ENCODE measurements at regions not wholly inside any gene's neighbourhood (a gene's known extent, or its start where the extent isn't known, plus 50 kb on each side); places are given as distances from the start of the nearest gene placed in this dataset.

DNA sequence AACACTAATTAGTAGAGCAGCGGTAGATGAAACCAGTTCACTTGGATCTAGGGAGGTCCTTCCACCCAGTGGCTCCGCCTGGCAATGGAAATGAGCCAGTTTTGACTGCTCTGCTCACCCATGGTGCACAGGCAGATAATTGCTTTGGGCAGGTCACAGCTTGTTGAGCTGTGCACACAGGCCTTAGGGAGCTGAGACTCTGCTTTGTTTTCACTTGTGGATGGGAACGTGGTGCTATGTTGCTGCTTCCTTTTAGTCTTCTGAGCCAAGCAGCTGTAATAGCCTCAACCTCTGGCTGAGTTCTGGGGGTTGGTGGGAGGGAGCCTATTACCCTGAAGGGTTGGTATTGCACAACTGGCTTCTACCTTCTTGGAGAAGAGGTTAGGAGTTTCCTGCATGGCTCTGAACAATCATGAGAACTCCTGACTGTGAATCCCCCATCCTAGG, 262.3 kb upstream of the MTNR1B start (continued):
- no peak for TF ChIP-seq ESRRA (IDR thresholded peaks at IDR 0.05; ENCODE audit: borderline replicate concordance, low read length)
- no peak for TF ChIP-seq HOXB5 (CRISPR knock-in tag; IDR thresholded peaks at IDR 0.05)
- no peak for TF ChIP-seq ZC3H11A (IDR thresholded peaks at IDR 0.05)

GRCh38 chr11:92707665-92708064, 261.8 kb upstream of the MTNR1B start:
- no peak for ATAC-seq
- H3K9me3 ChIP-seq, result no peaks in the 10 kb centered on the region
- 7% methylated on average over 1 of the region's 1 CpG for WGBS (ENCODE audit: missing lambda C conversion rate)
- ChIA-PET POLR2A (no interaction called here), CTCF (no interaction called here)
- TF ChIP-seq RFX5 (IDR thresholded peaks at IDR 0.05) (no peak), SREBF2 (IDR thresholded peaks at IDR 0.05) (no peak), MAFK (IDR thresholded peaks at IDR 0.05; ENCODE audit: partially characterized antibody) (no peak), PBX3 (IDR thresholded peaks at IDR 0.05) (no peak), CEBPB (IDR thresholded peaks at IDR 0.05) (no peak), ESRRA (IDR thresholded peaks at IDR 0.05; ENCODE audit: borderline replicate concordance, low read length) (no peak), RCOR1 (IDR thresholded peaks at IDR 0.05; ENCODE audit: low read depth, low read length) (no peak), POLR2A (IDR thresholded peaks at IDR 0.05; ENCODE audit: low read length) (no peak), ZSCAN20 (CRISPR knock-in tag; IDR thresholded peaks at IDR 0.05) (no peak), ATOH8 (CRISPR knock-in tag; IDR thresholded peaks at IDR 0.05; ENCODE audit: low read depth) (no peak), BHLHE40 (IDR thresholded peaks at IDR 0.05; ENCODE audit: low read depth, low read length) (no peak), KDM1A (IDR thresholded peaks at IDR 0.05; ENCODE audit: low read depth) (no peak), NPAS2 (CRISPR knock-in tag; IDR thresholded peaks at IDR 0.05; ENCODE audit: borderline replicate concordance) (no peak)
- TF ChIP-seq, protein P1, sequence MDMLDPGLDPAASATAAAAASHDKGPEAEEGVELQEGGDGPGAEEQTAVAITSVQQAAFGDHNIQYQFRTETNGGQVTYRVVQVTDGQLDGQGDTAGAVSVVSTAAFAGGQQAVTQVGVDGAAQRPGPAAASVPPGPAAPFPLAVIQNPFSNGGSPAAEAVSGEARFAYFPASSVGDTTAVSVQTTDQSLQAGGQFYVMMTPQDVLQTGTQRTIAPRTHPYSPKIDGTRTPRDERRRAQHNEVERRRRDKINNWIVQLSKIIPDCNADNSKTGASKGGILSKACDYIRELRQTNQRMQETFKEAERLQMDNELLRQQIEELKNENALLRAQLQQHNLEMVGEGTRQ (IDR thresholded peaks at IDR 0.05), result no peak
- no peaks in the 10 kb centered on the region for H3K4me1 ChIP-seq
- H3K4me3 ChIP-seq, result no peak overlapping the region
- FAIRE-seq, result no peak
- H3K4me2 ChIP-seq, result no peak overlapping the region
- DNase-seq (ENCODE audit: low read depth in 1 of 2, low spot score in 1 of 2), result no peak
- no peak overlapping the region for H3K27ac ChIP-seq

DNA sequence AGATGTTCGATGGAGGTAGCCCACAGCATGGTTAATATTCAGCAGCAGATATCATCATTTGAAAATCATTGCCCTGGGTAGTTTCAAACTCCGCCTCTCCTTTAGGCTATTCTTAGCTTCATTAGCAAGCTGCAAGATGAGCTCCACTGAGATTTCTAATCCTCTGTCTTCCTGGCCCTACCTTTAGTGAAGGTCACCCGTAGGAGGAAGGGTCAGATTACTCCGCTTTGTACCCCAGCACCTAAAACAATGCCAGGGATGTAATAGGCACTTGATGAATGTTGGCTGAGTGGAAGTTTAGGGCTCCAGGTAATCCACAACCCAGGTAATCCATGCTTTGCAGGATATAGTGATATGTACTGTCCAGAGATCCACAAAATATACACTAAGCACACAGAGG, 260.1 kb upstream of the MTNR1B start:
- no peaks in the 10 kb centered on the region for H3K4me1 ChIP-seq
- H3K27ac ChIP-seq, result no peak overlapping the region
- POLR2A ChIA-PET, result no interaction called here
- CTCF ChIA-PET, result no interaction called here
- H3K4me2 ChIP-seq, result no peak overlapping the region
- whole genome bisulfite sequencing (ENCODE audit: missing lambda C conversion rate), result 49% methylated on average over 4 of the region's 4 CpGs
- H3K9me3 ChIP-seq, result no peaks in the 10 kb centered on the region
- FAIRE-seq (no peak), ATAC-seq (no peak), DNase-seq (ENCODE audit: low read depth in 1 of 2, low spot score in 1 of 2) (no peak)
- H3K4me3 ChIP-seq, result no peak overlapping the region
- TF ChIP-seq FOXS1 (CRISPR knock-in tag; IDR thresholded peaks at IDR 0.05) (no peak), KDM5A (IDR thresholded peaks at IDR 0.05) (no peak), ATOH8 (CRISPR knock-in tag; IDR thresholded peaks at IDR 0.05; ENCODE audit: low read depth) (no peak), EHF (CRISPR knock-in tag; IDR thresholded peaks at IDR 0.05) (no peak), HEYL (CRISPR knock-in tag; IDR thresholded peaks at IDR 0.05) (no peak), CHD4 (IDR thresholded peaks at IDR 0.05; ENCODE audit: borderline replicate concordance) (no peak), BHLHE40 (IDR thresholded peaks at IDR 0.05; ENCODE audit: low read depth, low read length) (no peak), EHMT2 (IDR thresholded peaks at IDR 0.05; ENCODE audit: low read depth) (no peak), RCOR1 (IDR thresholded peaks at IDR 0.05; ENCODE audit: low read depth, low read length) (no peak), CBX2 (IDR thresholded peaks at IDR 0.05; ENCODE audit: borderline replicate concordance, low read depth) (no peak), NR3C1 (IDR thresholded peaks at IDR 0.05) (no peak), CHD2 (IDR thresholded peaks at IDR 0.05; ENCODE audit: low read length, partially characterized antibody) (no peak), RNF2 (IDR thresholded peaks at IDR 0.05; ENCODE audit: borderline replicate concordance, low read depth) (no peak), MAFK (IDR thresholded peaks at IDR 0.05; ENCODE audit: partially characterized antibody) (no peak), POLR2AphosphoS2 (conservative IDR thresholded peaks at IDR 0.05; ENCODE audit: low read length) (no peak), ZFP36 (IDR thresholded peaks at IDR 0.05; ENCODE audit: borderline replicate concordance, partially characterized antibody) (no peak), HOXB5 (CRISPR knock-in tag; IDR thresholded peaks at IDR 0.05) (no peak), CEBPB (IDR thresholded peaks at IDR 0.05) (no peak)
- TF ChIP-seq, protein P2, sequence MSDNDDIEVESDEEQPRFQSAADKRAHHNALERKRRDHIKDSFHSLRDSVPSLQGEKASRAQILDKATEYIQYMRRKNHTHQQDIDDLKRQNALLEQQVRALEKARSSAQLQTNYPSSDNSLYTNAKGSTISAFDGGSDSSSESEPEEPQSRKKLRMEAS (IDR thresholded peaks at IDR 0.05), result no peak
